ES-I3 (cell line): ENCODE measurements at regions not wholly inside any gene's neighbourhood (a gene's known extent, or its start where the extent isn't known, plus 50 kb on each side); places are given as distances from the start of the nearest gene placed in this dataset.
"Not testable (repeated sequence)": the region's sequence is repeated elsewhere in the genome, so short reads cannot be mapped to it uniquely, and the experiment has no call there.

ENCODE experiments used
- H3K36me3 ChIP-seq: 2 replicates; pipeline ENCODE4 v1.6.1; 2013; ENCODE audit warnings: mild to moderate bottlenecking, low read length, control low read depth, moderate library complexity; ENCODE audit not compliant: insufficient read depth
- H3K4me1 ChIP-seq: 2 replicates; pipeline ENCODE4 v1.6.1; 2013; ENCODE audit warnings: mild to moderate bottlenecking, control low read depth, low read length; ENCODE audit not compliant: insufficient read depth
- H3K9ac ChIP-seq: 2 replicates; pipeline ENCODE4 v1.6.1; 2013; ENCODE audit warnings: low read depth, mild to moderate bottlenecking, low read length, moderate library complexity
- H3K9me3 ChIP-seq: 2 replicates; pipeline ENCODE4 v1.6.1; 2013; ENCODE audit warnings: mild to moderate bottlenecking, low read length, moderate library complexity; ENCODE audit not compliant: control insufficient read depth, insufficient read depth

GRCh38 chr3:115280506-115280905, 133.4 kb upstream of the ZBTB20 start:
- Histone ChIP-seq H3K9me3 (no peaks in the 10 kb centered on the region), H3K9ac (no peak overlapping the region), H3K4me1 (no peaks in the 10 kb centered on the region), H3K36me3 (no peaks in the 10 kb centered on the region)

- Histone ChIP-seq H3K9me3 (no peaks in the 10 kb centered on the region), H3K36me3 (no peaks in the 10 kb centered on the region), H3K4me1 (no peaks in the 10 kb centered on the region), H3K9ac (no peak overlapping the region)
Observed at GRCh38 chr3:115281697-115282675, 134.9 kb upstream of the ZBTB20 start.

- Histone ChIP-seq H3K4me1 (no peaks in the 10 kb centered on the region), H3K36me3 (no peaks in the 10 kb centered on the region), H3K9ac (no peak overlapping the region), H3K9me3 (no peaks in the 10 kb centered on the region)
Observed at GRCh38 chr3:115284980-115285379, 137.9 kb upstream of the ZBTB20 start.

- Histone ChIP-seq H3K36me3 (no peaks in the 10 kb centered on the region), H3K9ac (no peak overlapping the region), H3K9me3 (no peaks in the 10 kb centered on the region), H3K4me1 (no peaks in the 10 kb centered on the region)
Observed at GRCh38 chr3:115286529-115287197, 139.6 kb upstream of the ZBTB20 start.

DNA sequence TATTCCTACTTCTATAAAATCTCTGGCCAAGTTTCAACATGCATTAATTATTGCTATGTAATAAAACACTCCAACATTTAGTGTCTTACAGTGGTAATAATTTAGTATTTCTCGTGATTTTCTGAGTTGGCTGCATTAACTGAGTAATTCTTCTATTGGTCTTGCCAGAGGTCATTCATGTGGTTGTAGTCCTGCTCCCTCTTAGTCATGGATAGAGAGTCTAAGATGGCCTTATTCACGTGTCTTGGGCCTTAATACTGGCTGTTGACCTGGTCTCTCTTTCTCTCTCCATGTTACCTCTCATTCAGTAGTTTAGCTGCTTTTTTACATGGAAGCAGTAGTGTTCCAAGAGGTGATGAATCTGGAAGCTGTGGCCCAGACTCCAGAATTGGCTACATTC, 140.1 kb upstream of the ZBTB20 start:
- Histone ChIP-seq H3K36me3 (no peaks in the 10 kb centered on the region), H3K4me1 (no peaks in the 10 kb centered on the region), H3K9me3 (no peaks in the 10 kb centered on the region), H3K9ac (no peak overlapping the region)

- Histone ChIP-seq H3K4me1 (no peaks in the 10 kb centered on the region), H3K9me3 (no peaks in the 10 kb centered on the region), H3K9ac (no peak overlapping the region), H3K36me3 (no peaks in the 10 kb centered on the region)
Observed at GRCh38 chr3:115292131-115292530, 145.0 kb upstream of the ZBTB20 start.

- Histone ChIP-seq H3K36me3 (no peaks in the 10 kb centered on the region), H3K9me3 (no peaks in the 10 kb centered on the region), H3K9ac (no peak overlapping the region), H3K4me1 (no peaks in the 10 kb centered on the region)
Observed at GRCh38 chr3:115292677-115293165, 145.6 kb upstream of the ZBTB20 start.

DNA sequence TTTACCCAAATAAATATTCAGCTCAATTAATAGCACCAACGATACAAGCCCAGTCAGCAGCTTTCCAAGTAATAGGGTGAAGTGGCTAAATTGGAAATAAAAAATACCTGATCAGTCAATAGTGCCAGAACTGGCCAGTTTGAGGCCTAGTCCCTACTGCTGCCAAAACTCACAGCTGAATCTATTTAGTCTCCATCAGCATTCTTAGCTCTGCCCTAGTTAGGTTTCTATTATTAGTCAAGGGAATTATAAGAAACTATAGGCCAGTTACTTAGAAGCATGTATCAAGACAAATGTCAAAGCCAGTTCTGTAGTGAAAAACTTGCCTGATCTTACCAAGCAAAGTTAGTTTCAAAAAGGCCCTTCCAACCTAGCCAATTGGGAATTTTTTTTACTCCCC, 146.2 kb upstream of the ZBTB20 start:
- Histone ChIP-seq H3K9ac (no peak overlapping the region), H3K4me1 (0 out of 2 replicates have a peak, but pooled peaks cover 2% of the 10 kb centered on the region), H3K9me3 (no peaks in the 10 kb centered on the region), H3K36me3 (no peaks in the 10 kb centered on the region)

DNA sequence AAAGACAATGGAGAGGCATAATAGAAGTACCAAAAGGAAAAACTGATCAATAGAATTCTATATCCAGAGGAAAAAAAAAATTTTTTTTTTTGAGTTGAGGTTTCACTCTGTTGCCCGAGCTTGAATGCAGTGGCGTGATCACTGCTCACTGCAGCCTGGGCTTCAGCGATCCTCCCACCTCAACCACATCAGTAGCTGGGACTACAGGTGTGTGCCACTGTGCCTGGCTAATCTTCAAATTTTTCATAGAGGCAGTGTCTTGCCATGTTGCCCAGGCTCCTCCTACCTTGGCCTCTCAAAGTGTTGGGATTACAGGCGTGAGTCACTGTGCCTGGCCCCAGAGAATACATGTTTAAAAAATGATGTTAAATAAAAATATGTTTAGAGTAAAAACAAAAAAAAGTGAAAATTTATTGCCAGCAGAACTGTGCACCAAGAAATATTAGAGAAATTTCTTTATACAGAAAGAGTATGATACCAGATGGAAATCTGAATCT, 154.3 kb upstream of the ZBTB20 start:
- 0 out of 2 replicates have a peak, but pooled peaks cover 3% of the 10 kb centered on the region for H3K4me1 ChIP-seq
- H3K9me3 ChIP-seq = no peaks in the 10 kb centered on the region
- no peaks in the 10 kb centered on the region for H3K36me3 ChIP-seq
- H3K9ac ChIP-seq = no peak overlapping the region

DNA sequence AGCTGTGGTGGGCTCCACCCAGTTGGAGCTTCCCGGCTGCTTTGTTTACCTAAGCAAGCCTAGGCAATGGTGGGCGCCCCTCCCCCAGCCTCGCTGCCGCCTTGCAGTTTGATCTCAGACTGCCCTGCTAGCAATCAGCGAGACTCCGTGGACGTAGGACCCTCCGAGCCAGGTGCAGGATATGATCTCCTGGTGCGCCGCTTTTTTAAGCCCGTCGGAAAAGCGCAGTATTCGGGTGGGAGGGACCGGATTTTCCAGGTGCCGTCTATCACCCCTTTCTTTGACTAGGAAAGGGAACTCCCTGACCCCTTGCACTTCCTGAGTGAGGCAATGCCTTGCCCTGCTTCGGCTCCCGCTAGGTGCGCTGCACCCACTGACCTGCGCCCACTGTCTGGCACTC, 170.9 kb upstream of the ZBTB20 start:
- not testable (repeated sequence) for H3K4me1 ChIP-seq, H3K9me3 ChIP-seq, H3K36me3 ChIP-seq
- H3K9ac ChIP-seq = peak overlapping the region; percentile 61

- Histone ChIP-seq H3K4me1 (peaks cover 10% of the 10 kb centered on the region; the same call in 1 of the 2 replicates), H3K9ac (no peak overlapping the region)
Observed at GRCh38 chr3:115321400-115321805, 174.3 kb upstream of the ZBTB20 start.

GRCh38 chr3:115322901-115323300, 175.8 kb upstream of the ZBTB20 start:
- Histone ChIP-seq H3K9me3 (no peaks in the 10 kb centered on the region), H3K36me3 (no peaks in the 10 kb centered on the region), H3K9ac (no peak overlapping the region), H3K4me1 (peaks cover 10% of the 10 kb centered on the region; the same call in 1 of the 2 replicates)

More at GRCh38 chr3:115321400-115321805, 174.3 kb upstream of the ZBTB20 start:
- no peaks in the 10 kb centered on the region for H3K9me3 ChIP-seq
- H3K36me3 ChIP-seq = no peaks in the 10 kb centered on the region

DNA sequence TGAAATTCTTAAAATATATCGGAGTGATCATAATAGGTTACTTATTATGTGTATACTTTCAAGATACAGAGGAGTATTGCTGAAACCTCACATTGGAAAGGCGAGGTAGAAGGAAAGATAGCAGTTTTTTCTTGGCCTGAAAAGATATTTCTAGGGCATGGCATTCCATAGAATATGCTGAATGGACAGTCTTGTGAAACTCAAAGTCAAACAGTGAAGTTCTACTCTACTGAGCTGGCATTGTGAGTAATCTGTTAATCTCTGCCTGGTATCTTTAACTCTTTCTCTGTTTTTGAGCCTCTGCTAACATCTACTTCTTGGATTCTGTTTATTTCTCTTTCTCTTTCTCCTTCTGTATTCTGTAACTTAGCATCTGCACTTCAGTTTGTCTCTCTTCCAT, 176.3 kb upstream of the ZBTB20 start:
- peaks cover 10% of the 10 kb centered on the region; the same call in 1 of the 2 replicates for H3K4me1 ChIP-seq
- H3K9ac ChIP-seq = no peak overlapping the region
- no peaks in the 10 kb centered on the region for H3K36me3 ChIP-seq
- no peaks in the 10 kb centered on the region for H3K9me3 ChIP-seq

DNA sequence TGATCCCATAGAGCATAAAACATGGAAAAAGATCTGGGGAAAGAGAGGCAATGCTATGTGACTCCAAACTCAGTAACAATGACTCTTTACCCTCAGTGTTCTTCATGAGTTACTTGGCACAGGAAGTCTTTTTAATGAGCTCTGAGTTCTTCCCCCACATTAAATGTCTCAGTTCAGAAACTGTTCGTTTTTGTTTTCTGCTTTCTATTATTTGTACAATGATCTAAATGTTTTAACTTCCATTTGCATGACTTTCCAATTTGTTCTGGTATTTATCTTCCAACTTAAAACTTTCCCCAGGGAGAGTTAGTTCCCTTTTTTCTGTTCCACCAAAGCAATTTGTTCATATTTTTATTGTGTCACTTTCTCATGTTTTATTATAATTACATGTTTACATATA, 177.0 kb upstream of the ZBTB20 start:
- Histone ChIP-seq H3K9me3 (no peaks in the 10 kb centered on the region), H3K36me3 (no peaks in the 10 kb centered on the region), H3K9ac (no peak overlapping the region), H3K4me1 (peaks cover 10% of the 10 kb centered on the region; the same call in 1 of the 2 replicates)
